ENCODE measurements at regions not wholly inside any gene's neighbourhood (a gene's known extent, or its start where the extent isn't known, plus 50 kb on each side); places are given as distances from the start of the nearest gene placed in this dataset.

DNA sequence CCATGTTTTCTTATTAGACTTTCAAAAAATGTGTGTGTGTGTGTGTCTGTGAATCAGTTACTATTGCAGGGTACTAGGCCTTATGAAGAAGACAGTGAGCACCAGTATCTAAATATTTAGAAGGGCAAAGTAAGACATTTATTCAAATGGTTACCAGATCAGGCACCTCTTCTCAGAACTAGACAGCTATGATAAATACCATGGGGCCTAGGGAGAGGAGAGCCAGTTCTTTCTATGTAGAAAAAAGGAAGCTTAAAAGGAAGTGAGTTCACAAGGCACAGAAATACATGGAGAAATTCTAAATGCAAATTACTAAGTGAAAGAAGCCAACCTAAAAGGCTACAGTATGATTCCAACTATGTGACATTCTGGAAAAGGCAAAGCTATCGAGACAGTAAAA lies 261.3 kb downstream of the SOX11 start:
- TF ChIP-seq EZH2 (IDR thresholded peaks at IDR 0.05) (no peak), EZH2phosphoT487 (IDR thresholded peaks at IDR 0.05) (no peak)
- TF ChIP-seq, protein P1, sequence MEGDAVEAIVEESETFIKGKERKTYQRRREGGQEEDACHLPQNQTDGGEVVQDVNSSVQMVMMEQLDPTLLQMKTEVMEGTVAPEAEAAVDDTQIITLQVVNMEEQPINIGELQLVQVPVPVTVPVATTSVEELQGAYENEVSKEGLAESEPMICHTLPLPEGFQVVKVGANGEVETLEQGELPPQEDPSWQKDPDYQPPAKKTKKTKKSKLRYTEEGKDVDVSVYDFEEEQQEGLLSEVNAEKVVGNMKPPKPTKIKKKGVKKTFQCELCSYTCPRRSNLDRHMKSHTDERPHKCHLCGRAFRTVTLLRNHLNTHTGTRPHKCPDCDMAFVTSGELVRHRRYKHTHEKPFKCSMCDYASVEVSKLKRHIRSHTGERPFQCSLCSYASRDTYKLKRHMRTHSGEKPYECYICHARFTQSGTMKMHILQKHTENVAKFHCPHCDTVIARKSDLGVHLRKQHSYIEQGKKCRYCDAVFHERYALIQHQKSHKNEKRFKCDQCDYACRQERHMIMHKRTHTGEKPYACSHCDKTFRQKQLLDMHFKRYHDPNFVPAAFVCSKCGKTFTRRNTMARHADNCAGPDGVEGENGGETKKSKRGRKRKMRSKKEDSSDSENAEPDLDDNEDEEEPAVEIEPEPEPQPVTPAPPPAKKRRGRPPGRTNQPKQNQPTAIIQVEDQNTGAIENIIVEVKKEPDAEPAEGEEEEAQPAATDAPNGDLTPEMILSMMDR (IDR thresholded peaks at IDR 0.05) = no peak

All from neural progenitor cell (in vitro differentiated cells).